GM10248 (cell line): ENCODE measurements at regions not wholly inside any gene's neighbourhood (a gene's known extent, or its start where the extent isn't known, plus 50 kb on each side); places are given as distances from the start of the nearest gene placed in this dataset.

Experiments
- CTCF ChIA-PET: fragments of 300-600 bp; sonication (Branson Sonifier 250); formaldehyde crosslinking; extraction: SDS; loops from one replicate; lab custom pipeline; 2021; ENCODE audit warnings: antibody characterized with exemption; lab: Yijun Ruan, JAX
- POLR2A ChIA-PET: fragments of 350-650 bp; sonication (Branson Sonifier 250); formaldehyde crosslinking; extraction: SDS; loops from one replicate; lab custom pipeline; 2020; ENCODE audit warnings: antibody characterized with exemption; lab: Yijun Ruan, JAX
- DNase-seq: peaks from one replicate; pipeline ENCODE4 v3.0.0; 2012; ENCODE audit errors: extremely low spot score
- CTCF ChIP-seq: IDR thresholded peaks from 2 replicates; pipeline ENCODE4 v1.5.1; 2012; ENCODE audit warnings: mild to moderate bottlenecking, low read depth; ENCODE audit errors: extremely low read depth, missing control alignments, control extremely low read depth

GRCh38 chr4:138519436-138519835 is 277.3 kb upstream of the SLC7A11 start:
- DNase-seq = no peak
- POLR2A ChIA-PET = no interaction called here
- CTCF ChIA-PET = no interaction called here
- TF ChIP-seq CTCF = no peak

GRCh38 chr4:138513535-138513934 is 271.4 kb upstream of the SLC7A11 start:
- ChIA-PET CTCF (no interaction called here), POLR2A (no interaction called here)
- DNase-seq = no peak
- no peak for TF ChIP-seq CTCF

GRCh38 chr4:138512756-138513155 is 270.6 kb upstream of the SLC7A11 start:
- DNase-seq = no peak
- no peak for TF ChIP-seq CTCF
- CTCF ChIA-PET = no interaction called here
- POLR2A ChIA-PET = no interaction called here

GRCh38 chr4:138510053-138510452 is 267.9 kb upstream of the SLC7A11 start:
- ChIA-PET POLR2A (no interaction called here), CTCF (no interaction called here)
- TF ChIP-seq CTCF = no peak
- DNase-seq = no peak

- ChIA-PET POLR2A (no interaction called here), CTCF (no interaction called here)
- no peak for TF ChIP-seq CTCF
- no peak for DNase-seq
Measured at GRCh38 chr4:138509346-138509745, 267.2 kb upstream of the SLC7A11 start.

GRCh38 chr4:138507522-138507921 is 265.4 kb upstream of the SLC7A11 start:
- no peak for DNase-seq
- ChIA-PET POLR2A (no interaction called here), CTCF (interaction anchor here (0.9 to 2.4 kb wide), 3 partner anchors 9 to 14 kb away, joined by 3 to 5 read pairs (median 3); no protein-coding TSS in a partner anchor)
- no peak for TF ChIP-seq CTCF

- no peak for DNase-seq
- CTCF ChIA-PET = interaction anchor here (1.2 kb wide), 1 partner anchor 20 kb away, joined by 4 read pairs; no protein-coding TSS in a partner anchor
- POLR2A ChIA-PET = no interaction called here
- TF ChIP-seq CTCF = no peak
Measured at GRCh38 chr4:138501614-138502013, 259.5 kb upstream of the SLC7A11 start.
